ENCODE measurements at regions not wholly inside any gene's neighbourhood (a gene's known extent, or its start where the extent isn't known, plus 50 kb on each side); places are given as distances from the start of the nearest gene placed in this dataset.
"Not testable (repeated sequence)": the region's sequence is repeated elsewhere in the genome, so short reads cannot be mapped to it uniquely, and the experiment has no call there.

- DNase-seq = no peak
These were observed 229.7 kb upstream of the IRX4 start for GRCh38 chr5:2112173-2113025.

- no peak for DNase-seq
These were observed 228.9 kb upstream of the IRX4 start for GRCh38 chr5:2111569-2112105.

GRCh38 chr5:2110934-2111462 is 228.3 kb upstream of the IRX4 start:
- DNase-seq = no peak

DNA sequence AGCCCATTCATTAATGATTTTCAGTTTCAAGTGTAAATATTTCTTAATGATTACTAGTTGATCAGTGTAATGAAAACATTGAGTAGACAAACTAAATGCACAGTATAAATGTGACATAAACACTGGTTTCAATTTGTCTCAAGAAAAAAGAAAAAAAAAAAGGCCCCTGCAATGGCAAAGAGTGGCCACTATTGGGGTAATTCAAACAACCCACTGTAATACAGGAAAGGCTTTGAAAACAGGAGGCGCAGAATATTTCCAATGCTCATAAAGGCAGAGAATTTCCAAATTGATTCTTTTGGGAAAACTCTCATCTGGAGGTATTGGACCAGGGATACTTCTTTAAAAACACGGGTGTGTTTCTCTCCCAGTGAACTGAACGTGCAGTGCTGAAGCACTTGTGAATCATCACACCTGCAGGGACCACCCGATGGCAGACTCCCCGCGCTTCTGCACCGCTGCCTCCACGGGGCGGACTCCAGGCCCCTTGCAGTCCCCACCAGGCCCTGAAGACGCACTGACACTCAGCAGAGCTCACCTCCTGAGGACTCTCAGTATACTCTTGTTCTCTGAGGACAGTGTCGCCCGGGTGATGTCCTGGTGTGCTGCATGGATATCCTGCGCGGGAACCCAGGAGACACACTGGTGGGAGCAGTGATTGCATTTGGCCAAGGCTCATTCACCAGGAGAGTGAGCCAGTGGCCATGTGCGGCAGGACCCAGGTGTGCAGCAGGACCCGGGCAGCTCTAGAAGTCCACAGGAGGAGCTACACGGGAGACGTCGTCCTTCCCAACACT is 227.6 kb upstream of the IRX4 start:
- DNase-seq = no peak

DNA sequence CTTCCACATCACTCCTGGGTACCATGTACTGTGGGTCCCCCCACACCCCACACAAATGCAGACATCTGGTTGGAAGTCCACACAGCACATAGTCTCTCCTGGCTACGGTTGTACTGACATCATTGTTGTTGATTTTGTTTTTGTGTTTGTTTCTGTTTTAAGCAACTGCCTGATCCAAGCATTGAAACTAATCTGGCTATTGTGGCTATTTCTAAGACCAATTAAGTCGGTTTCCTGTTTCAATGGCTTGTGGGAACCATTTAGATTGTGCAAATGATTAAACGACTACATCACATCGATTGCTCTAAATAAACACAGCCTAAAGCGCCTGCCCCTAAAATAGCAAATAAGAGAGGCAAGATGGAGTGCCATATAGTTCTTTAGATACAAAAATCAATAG is 226.8 kb upstream of the IRX4 start:
- no peak for DNase-seq

DNA sequence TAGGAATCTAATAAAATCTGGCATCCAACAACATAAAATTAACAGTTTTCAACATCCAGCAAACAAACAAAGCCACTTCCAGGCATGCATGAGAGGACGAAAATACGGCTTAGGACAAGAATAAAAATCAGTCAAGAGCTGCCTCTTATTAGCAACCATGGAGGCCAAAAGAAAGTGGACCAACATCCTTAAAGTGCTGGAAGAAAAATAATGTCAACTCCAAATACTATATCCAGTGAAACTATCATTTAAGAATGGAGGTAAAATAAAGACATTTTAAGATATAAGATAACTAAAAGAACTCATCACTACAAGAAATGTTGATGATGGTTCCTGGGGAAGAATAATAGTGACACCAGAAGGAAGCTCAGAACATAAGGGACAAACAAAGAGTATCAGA is 224.0 kb upstream of the IRX4 start:
- DNase-seq = no peak

DNA sequence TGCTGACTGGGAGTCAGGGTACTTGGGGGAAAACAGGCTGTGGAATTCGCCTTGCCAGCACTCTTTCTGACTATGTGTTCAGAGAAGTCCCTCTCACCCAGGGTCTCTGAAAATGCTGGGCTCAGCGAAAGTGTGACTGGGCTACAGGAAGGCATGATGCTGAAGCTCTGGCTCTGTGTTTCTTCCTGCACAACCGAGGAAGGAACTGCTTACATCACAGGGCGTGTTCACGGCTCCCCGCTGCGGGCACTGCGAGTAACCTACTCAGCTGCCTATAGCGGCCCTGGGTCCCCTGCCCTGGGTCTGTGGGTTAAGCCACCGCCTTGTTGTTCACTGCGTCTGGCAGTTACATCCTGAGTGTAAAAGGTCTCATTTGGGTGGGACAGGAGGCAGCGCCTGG is 222.4 kb upstream of the IRX4 start:
- no peak for DNase-seq

DNA sequence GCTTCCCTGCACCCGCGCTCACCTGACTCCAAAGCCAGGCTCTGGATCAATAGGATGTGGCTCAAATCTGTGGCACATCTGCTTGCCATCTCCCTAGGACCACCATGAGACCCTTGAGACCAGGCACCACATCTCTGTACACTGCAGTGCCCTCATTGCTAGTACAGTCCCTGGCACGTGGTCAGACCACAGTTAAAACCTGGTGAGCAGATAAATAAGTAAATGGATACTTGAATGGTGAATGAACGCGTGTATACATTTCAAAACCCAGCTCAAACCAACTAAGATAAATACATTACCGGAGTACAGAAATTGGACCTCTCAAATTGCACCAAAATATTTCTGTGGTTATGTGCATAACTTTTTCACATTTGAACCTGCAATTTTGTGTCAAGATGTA is 221.2 kb upstream of the IRX4 start:
- no peak for DNase-seq

GRCh38 chr5:2102819-2103776 is 220.4 kb upstream of the IRX4 start:
- DNase-seq = no peak

GRCh38 chr5:2101685-2102084 is 219.0 kb upstream of the IRX4 start:
- DNase-seq = no peak

- no peak for DNase-seq
These were observed 214.3 kb upstream of the IRX4 start for GRCh38 chr5:2096887-2097505.

GRCh38 chr5:2095011-2095410 is 212.3 kb upstream of the IRX4 start:
- DNase-seq = no peak

DNA sequence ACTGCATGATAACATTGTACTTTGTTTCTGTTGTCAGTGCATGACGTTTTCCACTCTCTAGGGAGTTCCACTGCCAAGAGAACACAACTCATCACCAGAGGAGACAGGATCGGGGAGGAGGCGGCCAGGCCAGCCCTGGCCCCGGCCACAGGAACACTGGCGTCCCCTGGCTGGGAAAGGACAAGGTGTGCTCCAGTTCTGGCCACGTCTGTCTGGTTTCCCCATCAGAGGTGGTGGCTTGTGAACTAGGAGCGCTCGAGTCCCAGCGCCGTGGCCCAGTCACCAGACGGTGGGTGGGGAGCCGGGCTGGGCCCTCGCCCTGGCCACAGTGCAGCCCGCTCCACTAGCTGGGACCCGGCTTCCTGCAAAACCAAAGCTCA is 211.9 kb upstream of the IRX4 start:
- no peak for DNase-seq

- no peak for DNase-seq
These were observed 211.3 kb upstream of the IRX4 start for GRCh38 chr5:2093859-2094615.

GRCh38 chr5:2091921-2092320 is 209.2 kb upstream of the IRX4 start:
- no peak for DNase-seq

DNA sequence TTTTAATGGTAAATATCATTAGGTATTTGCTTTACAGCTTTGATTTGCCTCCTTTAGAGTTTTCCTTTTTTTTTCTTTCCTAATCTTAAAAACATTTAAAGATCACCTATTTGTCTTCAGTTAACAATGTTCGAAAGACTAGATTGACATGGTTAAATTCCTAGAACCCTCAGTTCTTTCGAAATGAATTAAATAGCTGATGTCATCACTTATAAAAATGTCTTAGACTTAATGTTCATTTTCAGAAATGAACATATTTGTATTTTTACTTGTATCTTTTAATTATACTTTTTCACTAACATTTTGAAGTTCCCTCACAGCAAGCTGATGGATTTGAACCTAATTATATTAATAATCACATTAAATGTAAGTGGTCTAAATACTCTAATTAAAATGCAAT is 205.3 kb upstream of the IRX4 start:
- no peak for DNase-seq

DNA sequence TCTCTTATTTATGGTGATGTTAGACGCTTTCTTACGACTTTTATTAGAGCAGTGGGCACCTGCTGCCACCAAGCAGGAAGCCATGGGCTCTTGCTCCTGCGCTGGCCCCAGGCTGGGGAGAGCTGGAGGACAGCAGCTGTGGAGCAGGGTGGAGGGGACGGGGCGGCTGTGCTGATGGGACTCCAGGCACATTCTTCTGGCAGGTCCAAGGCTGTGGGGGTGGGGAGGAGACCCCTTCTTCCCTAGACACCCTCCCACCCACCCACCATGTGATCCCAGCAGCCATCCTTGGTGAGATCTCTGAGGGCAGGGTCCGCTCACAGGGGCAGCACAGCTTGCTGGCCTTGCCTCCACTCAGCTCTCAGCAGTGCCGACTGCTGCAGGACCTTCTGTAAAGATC is 192.6 kb upstream of the IRX4 start:
- DNase-seq = no peak

DNA sequence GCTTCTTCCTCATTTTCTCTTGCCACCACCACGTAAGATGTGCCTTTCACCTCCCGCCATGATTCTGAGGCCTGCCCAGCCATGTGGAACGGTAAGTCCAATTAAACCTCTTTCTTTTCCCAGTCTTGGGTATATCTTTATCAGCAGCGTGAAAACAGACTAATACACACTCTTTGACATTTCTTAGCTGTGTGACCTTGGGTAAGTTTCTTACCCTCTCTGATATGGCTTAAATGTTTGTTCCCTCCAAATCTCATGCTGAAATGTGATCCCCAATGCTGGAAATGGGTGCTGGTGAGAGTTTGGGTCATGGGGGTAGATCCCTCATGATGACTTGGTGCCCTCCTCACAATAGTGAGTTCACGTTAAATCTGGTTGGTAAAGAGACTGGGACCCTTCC is 188.8 kb upstream of the IRX4 start:
- no peak for DNase-seq

DNA sequence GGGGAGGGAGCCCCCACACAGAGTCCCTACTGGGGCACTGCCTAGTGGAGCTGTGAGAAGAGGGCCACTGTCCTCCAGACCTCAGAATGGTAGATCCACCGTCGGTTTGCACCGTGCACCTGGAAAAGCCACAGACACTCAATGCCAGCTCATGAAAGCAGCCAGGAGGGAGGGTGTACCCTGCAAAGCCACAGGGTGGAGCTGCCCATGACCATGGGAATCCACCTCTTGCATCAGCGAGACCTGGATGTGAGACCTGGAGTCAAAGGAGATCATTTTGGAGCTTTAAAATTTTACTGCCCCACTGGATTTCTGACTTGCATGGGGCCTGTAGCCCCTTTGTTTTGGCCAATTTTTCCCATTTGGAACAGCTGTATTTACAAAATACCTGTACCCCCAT is 188.1 kb upstream of the IRX4 start:
- not testable (repeated sequence) for DNase-seq

DNA sequence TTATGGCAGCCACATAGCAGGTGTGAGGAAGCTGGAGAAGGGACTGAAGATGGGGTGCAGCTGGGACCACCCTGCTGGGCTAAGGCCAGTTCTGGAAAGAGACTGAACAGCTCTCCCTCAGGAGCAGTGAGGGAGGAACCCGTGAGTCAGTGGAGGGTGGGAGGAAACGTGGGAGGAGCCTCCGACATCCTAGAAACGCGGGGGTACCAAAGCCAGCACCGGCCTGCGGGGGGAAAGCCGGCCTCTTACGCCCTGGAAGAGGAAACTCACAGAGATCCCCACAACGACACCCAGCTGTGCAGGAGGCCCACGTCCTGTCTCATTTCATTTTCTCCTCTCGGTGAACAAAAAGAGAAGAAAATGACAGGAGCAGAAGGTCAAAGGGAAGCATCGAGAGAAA is 185.8 kb upstream of the IRX4 start:
- DNase-seq = no peak

DNA sequence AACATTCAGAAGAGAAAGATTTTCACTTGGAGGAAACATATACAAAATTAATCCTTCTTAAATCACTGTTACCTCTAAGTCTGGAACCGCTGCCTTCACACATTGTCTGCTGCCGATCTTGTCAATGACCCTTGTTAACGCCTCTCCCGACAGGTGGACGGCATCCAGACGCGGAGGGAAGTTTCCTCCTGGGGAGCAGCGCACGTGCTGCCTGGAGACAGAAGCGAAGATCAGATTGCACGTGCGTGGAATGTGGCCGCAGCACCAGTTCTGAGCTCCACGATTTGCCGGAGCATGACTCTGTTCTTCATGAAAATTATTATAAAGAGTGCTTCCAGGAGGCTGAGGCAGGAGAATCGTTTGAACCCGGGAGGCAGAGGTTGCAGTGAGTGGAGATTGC is 183.6 kb upstream of the IRX4 start:
- DNase-seq = no peak
